Parathyroid adenoma (tissue), 2 donors: ENCODE measurements at regions not wholly inside any gene's neighbourhood (a gene's known extent, or its start where the extent isn't known, plus 50 kb on each side); places are given as distances from the start of the nearest gene placed in this dataset.

Experiments used
- H2AFZ ChIP-seq: fragments of 300-600 bp; sonication (generic); one replicate; pipeline ENCODE4 v1.7.0; 2017; ENCODE audit warnings: antibody characterized with exemption, mild to moderate bottlenecking
- H3K27ac ChIP-seq: fragments of 300-600 bp; sonication (generic); one replicate; pipeline ENCODE4 v1.7.0; 2017
- H3K27me3 ChIP-seq: fragments of 300-600 bp; sonication (generic); one replicate; pipeline ENCODE4 v1.7.0; 2017; ENCODE audit warnings: low read length; ENCODE audit not compliant: control insufficient read depth, insufficient read depth
- H3K36me3 ChIP-seq: fragments of 300-600 bp; sonication (generic); one replicate; pipeline ENCODE4 v1.7.0; 2017; ENCODE audit warnings: low read length; ENCODE audit not compliant: control insufficient read depth, insufficient read depth
- H3K4me1 ChIP-seq: fragments of 300-600 bp; sonication (generic); one replicate; pipeline ENCODE4 v1.7.0; 2017; ENCODE audit warnings: control low read depth
- H3K4me2 ChIP-seq: fragments of 300-600 bp; sonication (generic); one replicate; pipeline ENCODE4 v1.7.0; 2017; ENCODE audit warnings: low read length
- H3K4me3 ChIP-seq: fragments of 300-600 bp; sonication (generic); one replicate; pipeline ENCODE4 v1.7.0; 2017; ENCODE audit warnings: low read depth, low read length
- H3K79me2 ChIP-seq: fragments of 300-600 bp; sonication (generic); one replicate; pipeline ENCODE4 v1.7.0; 2017; ENCODE audit warnings: control low read depth
- H3K9ac ChIP-seq: fragments of 300-600 bp; sonication (generic); one replicate; pipeline ENCODE4 v1.7.0; 2017; ENCODE audit warnings: mild to moderate bottlenecking
- H3K9me3 ChIP-seq: fragments of 300-600 bp; sonication (generic); one replicate; pipeline ENCODE4 v1.7.0; 2017; ENCODE audit warnings: low read length; ENCODE audit not compliant: control insufficient read depth
- TF ChIP-seq, protein P1 (sequence below): fragments of 300-600 bp; sonication (generic); IDR thresholded peaks from one replicate; pipeline ENCODE4 v1.7.0; 2017; ENCODE audit warnings: antibody characterized with exemption, mild to moderate bottlenecking
- donor health status: primary hyperparathyroidism.

DNA sequence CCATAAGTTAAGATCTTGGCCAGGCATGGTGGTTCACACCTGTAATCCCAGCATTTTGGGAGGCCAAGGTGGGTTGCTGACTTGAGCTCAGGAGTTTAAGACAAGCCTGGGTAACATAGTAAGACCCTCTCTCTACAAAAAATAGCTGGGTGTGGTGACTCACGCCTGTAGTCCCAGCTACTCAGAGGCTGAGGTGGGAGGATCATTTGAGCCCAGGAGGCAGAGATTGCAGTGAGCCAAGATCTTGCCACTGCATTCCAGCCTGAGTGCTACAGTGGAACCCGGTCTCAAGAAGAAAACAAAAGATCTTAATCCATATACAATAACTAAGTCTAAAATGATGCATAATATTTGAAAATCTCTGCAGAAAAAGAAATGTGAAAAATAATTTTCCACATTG, 165.5 kb upstream of the NR5A2 start:
- Histone ChIP-seq H3K36me3 (no peaks in the 10 kb centered on the region), H3K27ac (no peak overlapping the region)
- TF ChIP-seq, protein P1, sequence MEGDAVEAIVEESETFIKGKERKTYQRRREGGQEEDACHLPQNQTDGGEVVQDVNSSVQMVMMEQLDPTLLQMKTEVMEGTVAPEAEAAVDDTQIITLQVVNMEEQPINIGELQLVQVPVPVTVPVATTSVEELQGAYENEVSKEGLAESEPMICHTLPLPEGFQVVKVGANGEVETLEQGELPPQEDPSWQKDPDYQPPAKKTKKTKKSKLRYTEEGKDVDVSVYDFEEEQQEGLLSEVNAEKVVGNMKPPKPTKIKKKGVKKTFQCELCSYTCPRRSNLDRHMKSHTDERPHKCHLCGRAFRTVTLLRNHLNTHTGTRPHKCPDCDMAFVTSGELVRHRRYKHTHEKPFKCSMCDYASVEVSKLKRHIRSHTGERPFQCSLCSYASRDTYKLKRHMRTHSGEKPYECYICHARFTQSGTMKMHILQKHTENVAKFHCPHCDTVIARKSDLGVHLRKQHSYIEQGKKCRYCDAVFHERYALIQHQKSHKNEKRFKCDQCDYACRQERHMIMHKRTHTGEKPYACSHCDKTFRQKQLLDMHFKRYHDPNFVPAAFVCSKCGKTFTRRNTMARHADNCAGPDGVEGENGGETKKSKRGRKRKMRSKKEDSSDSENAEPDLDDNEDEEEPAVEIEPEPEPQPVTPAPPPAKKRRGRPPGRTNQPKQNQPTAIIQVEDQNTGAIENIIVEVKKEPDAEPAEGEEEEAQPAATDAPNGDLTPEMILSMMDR, result no peak

DNA sequence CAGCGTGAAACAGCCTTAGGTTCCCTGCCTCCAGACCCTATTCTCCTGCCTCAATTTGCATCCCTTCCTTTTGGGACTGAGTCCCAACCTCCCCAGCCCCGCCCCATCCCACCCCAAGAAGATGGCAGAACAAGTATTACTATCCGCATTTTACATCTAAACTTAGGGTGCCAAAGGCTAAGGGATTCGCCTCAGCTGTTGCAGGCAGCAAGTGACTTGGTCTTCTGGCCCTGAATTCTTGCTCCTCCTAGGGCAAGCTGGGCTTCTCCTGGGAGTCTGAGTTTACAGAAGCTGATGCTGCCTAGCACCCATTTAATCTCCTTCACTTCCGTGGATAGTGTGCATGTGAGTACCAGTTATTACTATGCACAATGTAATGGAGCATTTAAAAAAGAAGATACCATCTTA, 161.3 kb upstream of the NR5A2 start:
- TF ChIP-seq, protein P1, result no peak
- Histone ChIP-seq H3K4me2 (no peak overlapping the region), H3K4me1 (no peaks in the 10 kb centered on the region), H3K36me3 (no peaks in the 10 kb centered on the region), H3K4me3 (no peak overlapping the region), H2AFZ (no peak overlapping the region), H3K9ac (no peak overlapping the region), H3K27me3 (no peaks in the 10 kb centered on the region), H3K27ac (no peak overlapping the region), H3K9me3 (no peaks in the 10 kb centered on the region), H3K79me2 (no peaks in the 10 kb centered on the region)

More for the DNA sequence above, 165.5 kb upstream of the NR5A2 start:
- no peaks in the 10 kb centered on the region for H3K27me3 ChIP-seq
- no peaks in the 10 kb centered on the region for H3K4me1 ChIP-seq
- no peak overlapping the region for H2AFZ ChIP-seq
- H3K4me2 ChIP-seq, result no peak overlapping the region
- no peaks in the 10 kb centered on the region for H3K79me2 ChIP-seq
- H3K9me3 ChIP-seq, result no peaks in the 10 kb centered on the region
- H3K9ac ChIP-seq, result no peak overlapping the region
- H3K4me3 ChIP-seq, result no peak overlapping the region

DNA sequence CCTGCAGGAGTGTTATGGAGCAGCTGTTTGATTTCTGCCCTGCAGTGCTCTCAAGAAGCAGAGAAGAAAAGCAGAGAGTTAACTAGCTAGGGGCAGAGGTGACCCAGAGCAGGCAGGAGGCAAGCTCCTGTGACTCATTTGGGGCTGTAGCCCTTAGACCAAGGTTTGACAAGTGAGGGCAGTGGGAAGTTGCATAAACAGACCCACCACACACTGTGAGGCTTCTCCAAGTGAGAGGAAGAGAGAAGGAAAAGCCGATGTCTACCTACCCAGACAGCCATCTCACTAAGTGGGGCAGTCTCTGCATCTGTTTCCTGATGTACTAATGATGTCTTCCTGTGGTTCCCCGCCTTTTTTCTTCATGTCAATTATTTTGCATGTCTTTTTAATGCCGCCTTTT, 159.9 kb upstream of the NR5A2 start:
- no peaks in the 10 kb centered on the region for H3K36me3 ChIP-seq
- H3K9ac ChIP-seq, result no peak overlapping the region
- TF ChIP-seq, protein P1, result no peak
- H3K27ac ChIP-seq, result no peak overlapping the region
- no peaks in the 10 kb centered on the region for H3K4me1 ChIP-seq
- H3K79me2 ChIP-seq, result no peaks in the 10 kb centered on the region
- no peak overlapping the region for H3K4me3 ChIP-seq
- no peak overlapping the region for H3K4me2 ChIP-seq
- H3K9me3 ChIP-seq, result no peaks in the 10 kb centered on the region
- H3K27me3 ChIP-seq, result no peaks in the 10 kb centered on the region
- no peak overlapping the region for H2AFZ ChIP-seq

DNA sequence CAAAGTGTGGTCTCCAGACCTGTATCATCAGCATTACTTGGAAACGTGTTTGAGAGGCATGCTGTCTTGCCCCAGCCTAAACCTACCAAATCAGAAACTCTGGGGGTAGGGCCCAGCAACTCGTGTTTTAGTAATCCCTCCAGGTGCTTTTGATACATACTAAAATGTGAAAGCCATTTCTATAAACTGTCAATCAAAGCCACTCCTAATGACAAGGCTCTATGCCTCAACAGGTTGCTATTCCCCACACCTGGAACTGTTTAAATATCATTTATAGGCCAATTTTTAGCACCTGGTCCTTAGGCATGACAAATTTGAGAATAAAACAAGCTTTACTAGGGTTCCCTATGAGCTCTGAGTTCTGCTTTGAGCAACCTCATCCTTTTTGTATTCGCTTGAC, 158.7 kb upstream of the NR5A2 start:
- Histone ChIP-seq H3K4me2 (no peak overlapping the region), H3K79me2 (no peaks in the 10 kb centered on the region), H3K4me1 (no peaks in the 10 kb centered on the region), H2AFZ (no peak overlapping the region), H3K4me3 (no peak overlapping the region), H3K36me3 (no peaks in the 10 kb centered on the region), H3K9me3 (no peaks in the 10 kb centered on the region), H3K9ac (no peak overlapping the region), H3K27me3 (no peaks in the 10 kb centered on the region), H3K27ac (no peak overlapping the region)
- TF ChIP-seq, protein P1, result no peak

DNA sequence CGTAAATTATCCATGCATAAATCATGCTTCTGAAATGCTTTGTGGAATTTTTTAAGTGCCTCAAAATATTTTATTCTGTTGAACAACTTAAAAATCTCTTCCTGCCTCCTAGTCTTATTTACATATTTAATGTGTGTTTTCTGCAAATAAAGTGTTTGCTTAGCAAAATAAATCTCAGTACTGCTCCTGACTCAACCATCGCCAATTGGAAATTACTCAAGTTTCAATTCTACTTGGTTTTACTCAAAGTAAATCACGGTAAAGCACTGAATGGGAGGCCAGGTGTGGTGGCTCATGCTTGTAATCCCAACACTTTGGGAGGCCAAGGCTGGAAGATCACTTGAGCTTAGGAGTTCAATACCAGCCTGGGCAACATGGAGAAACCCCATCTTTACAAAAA, 152.2 kb upstream of the NR5A2 start:
- Histone ChIP-seq H3K79me2 (no peaks in the 10 kb centered on the region), H3K36me3 (no peaks in the 10 kb centered on the region), H3K4me2 (no peak overlapping the region), H3K27ac (no peak overlapping the region), H3K9me3 (no peaks in the 10 kb centered on the region), H3K27me3 (no peaks in the 10 kb centered on the region), H3K4me3 (no peak overlapping the region), H3K4me1 (no peaks in the 10 kb centered on the region), H2AFZ (no peak overlapping the region), H3K9ac (no peak overlapping the region)
- TF ChIP-seq, protein P1, result no peak
